SK-N-SH (cell line): ENCODE measurements at regions not wholly inside any gene's neighbourhood (a gene's known extent, or its start where the extent isn't known, plus 50 kb on each side); places are given as distances from the start of the nearest gene placed in this dataset.

ENCODE experiments used
- CTCF ChIA-PET: fragments of 300-600, 350-600 bp; formaldehyde crosslinking; extraction: SDS; loops from one replicate; lab custom pipeline; 2021; lab: Yijun Ruan, JAX
- POLR2A ChIA-PET: fragments of 350-600 bp; sonication (Branson Sonifier 250); formaldehyde crosslinking; extraction: SDS; loops from one replicate; lab custom pipeline; 2020; ENCODE audit warnings: antibody characterized with exemption, inconsistent platforms; lab: Yijun Ruan, JAX
- DNase-seq: peaks from one replicate; pipeline ENCODE4 v3.0.0; 2012
- H2AFZ ChIP-seq: fragments of 200-600 bp; sonication (generic); 2 replicates; pipeline ENCODE4 v1.8.1; 2016; ENCODE audit warnings: antibody characterized with exemption, mild to moderate bottlenecking, low read depth
- H3F3A ChIP-seq: fragments of 200-600 bp; sonication (generic); replicated peaks from 2 replicates; pipeline ENCODE3; 2016; ENCODE audit warnings: antibody characterized with exemption, mild to moderate bottlenecking; ENCODE audit not compliant: insufficient read depth
- H3K27ac ChIP-seq, 2 experiments: fragments of 200-500 bp in 1 of 2; fragments of 200-600 bp in 1 of 2; sonication (Bioruptor generic) in 1 of 2; sonication (generic), shearing (Covaris generic) in 1 of 2; 2 replicates each; pipeline versions ENCODE4 v1.5.1 to v1.6.1; 2014 to 2016; ENCODE audit warnings: low read depth in 2 of 2, inconsistent platforms in 1 of 2, low read length in 1 of 2, mild to moderate bottlenecking in 1 of 2, mixed read lengths in 1 of 2
- H3K27me3 ChIP-seq: fragments of 200-600 bp; sonication (generic), shearing (Covaris generic); 2 replicates; pipeline ENCODE4 v1.6.1; 2016; ENCODE audit warnings: mixed run types; ENCODE audit not compliant: insufficient read depth
- H3K36me3 ChIP-seq, 2 experiments: fragments of 200-500 bp in 1 of 2; fragments of 200-600 bp in 1 of 2; sonication (Bioruptor generic) in 1 of 2; sonication (generic) in 1 of 2; replicated peaks in 1 of 2; 2 replicates each; pipeline versions ENCODE3 to v1.5.1; 2014 to 2016; ENCODE audit warnings: low read length in 1 of 2, mild to moderate bottlenecking in 1 of 2; ENCODE audit not compliant: insufficient read depth in 2 of 2, control insufficient read depth in 1 of 2
- H3K4me1 ChIP-seq, 2 experiments: fragments of 200-500 bp in 1 of 2; fragments of 200-600 bp in 1 of 2; sonication (Bioruptor generic) in 1 of 2; sonication (generic), shearing (Covaris generic) in 1 of 2; 2 replicates each; pipeline versions ENCODE4 v1.5.1 to v1.6.1; 2014 to 2016; ENCODE audit warnings: low read depth in 1 of 2, low read length in 1 of 2, mixed run types in 1 of 2; ENCODE audit not compliant: insufficient read depth in 2 of 2, control insufficient read depth in 1 of 2
- H3K4me2 ChIP-seq: fragments of 200-600 bp; sonication (generic), shearing (Covaris generic); 2 replicates; pipeline ENCODE4 v1.6.1; 2017; ENCODE audit warnings: mixed run types
- H3K4me3 ChIP-seq, 2 experiments: fragments of 200-500 bp in 1 of 2; fragments of 200-600 bp in 1 of 2; sonication (Bioruptor generic) in 1 of 2; sonication (generic), shearing (Covaris generic) in 1 of 2; 2 replicates each; pipeline versions ENCODE4 v1.5.1 to v1.8.1; 2014 to 2016; ENCODE audit warnings: low read depth in 2 of 2, inconsistent platforms in 1 of 2, low read length in 1 of 2, mild to moderate bottlenecking in 1 of 2, mixed read lengths in 1 of 2, moderate library complexity in 1 of 2
- H3K79me2 ChIP-seq: fragments of 200-600 bp; sonication (generic); 2 replicates; pipeline ENCODE4 v1.8.1; 2017; ENCODE audit warnings: mild to moderate bottlenecking; ENCODE audit not compliant: insufficient read depth
- H3K9ac ChIP-seq: fragments of 200-600 bp; sonication (generic); 2 replicates; pipeline ENCODE4 v1.6.1; 2017; ENCODE audit warnings: mixed run types
- H3K9me2 ChIP-seq: fragments of 200-600 bp; sonication (generic); 2 replicates; pipeline ENCODE4 v1.6.1; 2017; ENCODE audit warnings: mixed run types
- H3K9me3 ChIP-seq: fragments of 200-600 bp; sonication (generic); 2 replicates; pipeline ENCODE4 v1.6.1; 2017; ENCODE audit warnings: mixed run types, mild to moderate bottlenecking, moderate library complexity
- H4K20me1 ChIP-seq: fragments of 200-600 bp; sonication (generic); 2 replicates; pipeline ENCODE4 v1.6.1; 2017; ENCODE audit warnings: mild to moderate bottlenecking, mixed run types; ENCODE audit not compliant: insufficient read depth
- CHD2 ChIP-seq: fragments of 150-350 bp; IDR thresholded peaks from 2 replicates; pipeline ENCODE4 v1.6.1; 2018; ENCODE audit warnings: low read length; ENCODE audit not compliant: partially characterized antibody
- CTCF ChIP-seq: fragments of 200-600 bp; sonication (generic); IDR thresholded peaks from 2 replicates; pipeline ENCODE4 v1.6.1; 2017; ENCODE audit warnings: antibody characterized with exemption, mild to moderate bottlenecking, moderate library complexity
- EP300 ChIP-seq, 2 experiments: IDR thresholded peaks; 2 replicates each; pipeline versions ENCODE4 v1.4.0 to v1.6.1; 2012; ENCODE audit warnings: borderline replicate concordance in 1 of 2, low read depth in 1 of 2, low read length in 1 of 2
- FOSL2 ChIP-seq: IDR thresholded peaks from 2 replicates; pipeline ENCODE4 v1.4.0; 2012; ENCODE audit warnings: low read depth, mild to moderate bottlenecking, moderate library complexity, borderline replicate concordance
- FOXJ3 ChIP-seq: sonication (generic); formaldehyde crosslinking; IDR thresholded peaks from 2 replicates; pipeline ENCODE4 v1.5.1; 2020; ENCODE audit warnings: mild to moderate bottlenecking, missing genetic modification reagents
- GATA2 ChIP-seq: sonication (generic); formaldehyde crosslinking; IDR thresholded peaks from 2 replicates; pipeline ENCODE4 v1.5.0; 2020; ENCODE audit warnings: mild to moderate bottlenecking, missing genetic modification reagents
- JUND ChIP-seq: IDR thresholded peaks from 2 replicates; pipeline ENCODE4 v1.4.0; 2012
- MXI1 ChIP-seq: IDR thresholded peaks from 2 replicates; pipeline ENCODE4 v1.6.1; 2012; ENCODE audit warnings: mild to moderate bottlenecking, low read depth, low read length, improper control_type of control experiment
- NFIC ChIP-seq: IDR thresholded peaks from 2 replicates; pipeline ENCODE4 v1.4.0; 2012; ENCODE audit warnings: borderline replicate concordance
- NRF1 ChIP-seq: IDR thresholded peaks from 2 replicates; pipeline ENCODE4 v1.6.1; 2012; ENCODE audit warnings: low read depth, mild to moderate bottlenecking, low read length
- POLR2AphosphoS5 ChIP-seq: IDR thresholded peaks from 2 replicates; pipeline ENCODE4 v1.6.1; 2012; ENCODE audit warnings: low read depth, low read length
- RAD21 ChIP-seq: IDR thresholded peaks from 2 replicates; pipeline ENCODE4 v1.6.1; 2012; ENCODE audit warnings: mild to moderate bottlenecking, low read length
- RFX5 ChIP-seq: IDR thresholded peaks from 2 replicates; pipeline ENCODE4 v1.6.1; 2012; ENCODE audit warnings: mild to moderate bottlenecking, improper control_type of control experiment, low read length
- TEAD4 ChIP-seq: IDR thresholded peaks from 2 replicates; pipeline ENCODE4 v1.4.0; 2012; ENCODE audit warnings: mild to moderate bottlenecking, borderline replicate concordance; ENCODE audit not compliant: insufficient read depth
- YY1 ChIP-seq: IDR thresholded peaks from 2 replicates; pipeline ENCODE4 v1.4.0; 2012; ENCODE audit warnings: low read depth, mild to moderate bottlenecking
- ZBTB33 ChIP-seq: IDR thresholded peaks from 2 replicates; pipeline ENCODE4 v1.4.0; 2012; ENCODE audit warnings: low read depth, borderline replicate concordance
- WGBS: methylation state at CpG from one replicate; pipeline ENCODE4 v1.1.6; 2017; ENCODE audit warnings: low lambda C conversion rate; 5-methylcytosine and 5-hydroxymethylcytosine counted together
- TF ChIP-seq, protein P1 (sequence below): fragments of 150-350 bp; IDR thresholded peaks from 2 replicates; pipeline ENCODE4 v1.6.1; 2017; ENCODE audit warnings: antibody characterized with exemption, low read length, low read depth, borderline replicate concordance
- TF ChIP-seq, protein P2 (sequence below): fragments of 150-350 bp; IDR thresholded peaks from 2 replicates; pipeline ENCODE4 v1.6.1; 2016; ENCODE audit warnings: mild to moderate bottlenecking, low read depth, low read length
- TF ChIP-seq, protein P3 (sequence below): IDR thresholded peaks from 2 replicates; pipeline ENCODE4 v1.4.0; 2012; ENCODE audit warnings: low read depth

DNA sequence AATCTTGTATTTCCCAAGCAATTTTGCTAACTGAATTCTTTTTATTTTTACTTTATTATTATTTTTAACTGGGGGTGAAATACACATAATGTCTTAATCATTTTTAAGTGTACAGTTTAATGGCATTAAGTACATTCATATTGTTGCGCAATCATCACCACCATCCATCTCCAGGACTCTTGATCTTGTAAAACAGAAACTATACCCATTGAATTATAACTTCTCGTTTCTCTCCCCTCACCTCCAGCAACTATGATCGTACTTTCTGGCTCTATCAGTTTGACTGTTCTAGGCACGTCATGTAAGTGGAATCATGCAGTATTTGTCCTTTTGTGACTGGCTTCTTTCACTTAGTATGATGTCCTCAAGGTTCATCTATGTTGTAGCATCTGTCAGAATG, 108.8 kb downstream of the ARL5B start:
- Histone ChIP-seq H3K9me2 (no peaks in the 10 kb centered on the region), H2AFZ (no peak overlapping the region), H3K9me3 (no peaks in the 10 kb centered on the region), H3K27ac (no peak overlapping the region), H3K4me3 (no peak overlapping the region), H3K27me3 (no peaks in the 10 kb centered on the region), H3K4me1 (no peaks in the 10 kb centered on the region), H4K20me1 (no peaks in the 10 kb centered on the region), H3F3A (no peaks in the 10 kb centered on the region), H3K9ac (no peak overlapping the region), H3K79me2 (no peaks in the 10 kb centered on the region), H3K4me2 (no peak overlapping the region), H3K36me3 (no peaks in the 10 kb centered on the region)
- no peak for TF ChIP-seq JUND
- WGBS = 34% methylated on average over 4 of the region's 4 CpGs
- DNase-seq = no peak
- ChIA-PET CTCF (no interaction called here), POLR2A (no interaction called here)

DNA sequence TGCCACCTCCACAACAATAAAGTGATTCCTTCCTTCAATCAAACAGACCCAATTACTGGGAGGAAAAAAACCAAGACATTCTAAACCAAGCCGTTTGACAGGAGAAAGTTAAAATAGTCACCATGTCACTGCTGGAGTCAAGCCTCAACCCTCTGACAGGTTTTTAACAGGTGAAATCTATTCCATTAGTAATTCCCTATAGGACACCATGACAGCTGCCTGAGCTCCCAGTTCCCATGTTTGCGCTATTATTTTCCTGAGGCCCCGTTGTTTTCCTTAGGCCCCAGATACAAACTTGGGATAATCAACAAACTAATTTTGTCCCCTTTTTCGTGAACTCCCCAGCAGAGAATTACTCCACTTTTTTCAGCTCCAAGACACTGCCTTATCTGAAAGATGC, 113.9 kb downstream of the ARL5B start:
- no peaks in the 10 kb centered on the region for H3K36me3 ChIP-seq
- DNase-seq = no peak
- WGBS = 57% methylated on average over 4 of the region's 4 CpGs
- no peaks in the 10 kb centered on the region for H3K9me3 ChIP-seq
- no peak overlapping the region for H3K27ac ChIP-seq
- H3K4me2 ChIP-seq = no peak overlapping the region
- no peaks in the 10 kb centered on the region for H3K27me3 ChIP-seq
- no peaks in the 10 kb centered on the region for H3F3A ChIP-seq
- H4K20me1 ChIP-seq = no peaks in the 10 kb centered on the region
- ChIA-PET CTCF (no interaction called here), POLR2A (no interaction called here)
- H2AFZ ChIP-seq = no peak overlapping the region
- no peaks in the 10 kb centered on the region for H3K9me2 ChIP-seq
- H3K9ac ChIP-seq = no peak overlapping the region
- no peak for TF ChIP-seq YY1
- TF ChIP-seq GATA2 = no peak
- no peak for TF ChIP-seq RAD21
- no peak for TF ChIP-seq FOXJ3 (CRISPR knock-in tag)
- TF ChIP-seq EP300 (IDR thresholded peaks at IDR 0.05; ENCODE audit: borderline replicate concordance in 1 of 2, low read depth in 1 of 2, low read length in 1 of 2) = no peak
- TF ChIP-seq JUND = no peak
- no peak for TF ChIP-seq CTCF
- TF ChIP-seq CHD2 = no peak
- no peak for TF ChIP-seq RFX5
- TF ChIP-seq, protein P1, sequence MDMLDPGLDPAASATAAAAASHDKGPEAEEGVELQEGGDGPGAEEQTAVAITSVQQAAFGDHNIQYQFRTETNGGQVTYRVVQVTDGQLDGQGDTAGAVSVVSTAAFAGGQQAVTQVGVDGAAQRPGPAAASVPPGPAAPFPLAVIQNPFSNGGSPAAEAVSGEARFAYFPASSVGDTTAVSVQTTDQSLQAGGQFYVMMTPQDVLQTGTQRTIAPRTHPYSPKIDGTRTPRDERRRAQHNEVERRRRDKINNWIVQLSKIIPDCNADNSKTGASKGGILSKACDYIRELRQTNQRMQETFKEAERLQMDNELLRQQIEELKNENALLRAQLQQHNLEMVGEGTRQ = no peak
- TF ChIP-seq POLR2AphosphoS5 = no peak
- no peak for TF ChIP-seq NFIC
- TF ChIP-seq, protein P2, sequence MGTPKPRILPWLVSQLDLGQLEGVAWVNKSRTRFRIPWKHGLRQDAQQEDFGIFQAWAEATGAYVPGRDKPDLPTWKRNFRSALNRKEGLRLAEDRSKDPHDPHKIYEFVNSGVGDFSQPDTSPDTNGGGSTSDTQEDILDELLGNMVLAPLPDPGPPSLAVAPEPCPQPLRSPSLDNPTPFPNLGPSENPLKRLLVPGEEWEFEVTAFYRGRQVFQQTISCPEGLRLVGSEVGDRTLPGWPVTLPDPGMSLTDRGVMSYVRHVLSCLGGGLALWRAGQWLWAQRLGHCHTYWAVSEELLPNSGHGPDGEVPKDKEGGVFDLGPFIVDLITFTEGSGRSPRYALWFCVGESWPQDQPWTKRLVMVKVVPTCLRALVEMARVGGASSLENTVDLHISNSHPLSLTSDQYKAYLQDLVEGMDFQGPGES = no peak
- TF ChIP-seq MXI1 = no peak
- TF ChIP-seq TEAD4 = no peak
- TF ChIP-seq ZBTB33 = no peak
- TF ChIP-seq, protein P3, sequence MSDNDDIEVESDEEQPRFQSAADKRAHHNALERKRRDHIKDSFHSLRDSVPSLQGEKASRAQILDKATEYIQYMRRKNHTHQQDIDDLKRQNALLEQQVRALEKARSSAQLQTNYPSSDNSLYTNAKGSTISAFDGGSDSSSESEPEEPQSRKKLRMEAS = no peak
- no peak for TF ChIP-seq FOSL2
- no peak for TF ChIP-seq NRF1
- H3K4me3 ChIP-seq = no peak overlapping the region
- no peaks in the 10 kb centered on the region for H3K4me1 ChIP-seq
- H3K79me2 ChIP-seq = no peaks in the 10 kb centered on the region
